Activated CD4-positive, alpha-beta T cell treated with anti-CD3 and anti-CD28 coated beads, Interleukin-2, amount 10 ng/mL, durations not matched to agents 7 days and 5 days (primary cell): ENCODE measurements at regions not wholly inside any gene's neighbourhood (a gene's known extent, or its start where the extent isn't known, plus 50 kb on each side); places are given as distances from the start of the nearest gene placed in this dataset.

ENCODE experiments used
- CTCF ChIA-PET: fragments of 350-600 bp; sonication (Branson Sonifier 250); formaldehyde crosslinking; loops from one replicate; lab custom pipeline; 2021; ENCODE audit warnings: antibody characterized with exemption; lab: Charles Lee
- POLR2A ChIA-PET: fragments of 350-600 bp; sonication (Branson Sonifier 250); formaldehyde crosslinking; loops from one replicate; lab custom pipeline; 2021; ENCODE audit warnings: antibody characterized with exemption; lab: Charles Lee
- DNase-seq: peaks from one replicate; pipeline ENCODE4 v3.0.0-alpha.2; 2020
- H3K27ac Mint-ChIP-seq: one replicate; pipeline ENCODE4 v1.8.0; 2021; ENCODE audit warnings: mild to moderate bottlenecking, moderate library complexity, mixed read lengths
- H3K27me3 Mint-ChIP-seq: one replicate; pipeline ENCODE4 v1.8.0; 2021; ENCODE audit warnings: mixed read lengths
- H3K36me3 Mint-ChIP-seq: one replicate; pipeline ENCODE4 v1.8.0; 2021; ENCODE audit warnings: low read depth, mixed read lengths
- H3K4me1 Mint-ChIP-seq: one replicate; pipeline ENCODE4 v1.8.0; 2021; ENCODE audit warnings: mixed read lengths
- H3K4me3 Mint-ChIP-seq: one replicate; pipeline ENCODE4 v1.8.0; 2021; ENCODE audit warnings: mild to moderate bottlenecking, moderate library complexity, mixed read lengths
- H3K9me3 Mint-ChIP-seq: one replicate; pipeline ENCODE4 v1.8.0; 2021; ENCODE audit warnings: mixed read lengths

DNA sequence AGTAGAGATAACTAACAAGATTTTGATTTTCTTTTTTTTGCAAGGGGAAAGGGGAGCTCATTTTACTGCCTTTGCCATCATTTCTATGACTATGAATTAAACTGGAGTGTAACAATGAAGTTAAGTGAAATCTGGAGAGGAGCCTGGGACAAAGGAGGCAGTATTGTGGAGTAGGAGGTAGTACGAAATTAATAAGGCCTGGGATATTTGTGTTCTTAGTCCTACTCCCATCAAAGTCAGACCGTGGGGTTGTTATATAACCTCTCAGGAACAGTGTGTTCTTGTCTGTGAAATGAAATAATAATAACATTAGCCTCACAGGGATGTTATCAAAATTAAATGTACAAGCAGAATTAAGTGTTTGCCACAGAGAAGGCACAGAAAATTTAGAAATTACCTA is 204.3 kb upstream of the EMCN start:
- no peak for DNase-seq
- Mint-ChIP-seq H3K36me3 (no peaks in the 10 kb centered on the region), H3K27ac (no peak overlapping the region), H3K4me3 (no peak overlapping the region), H3K4me1 (no peaks in the 10 kb centered on the region), H3K27me3 (peaks cover 2% of the 10 kb centered on the region), H3K9me3 (no peaks in the 10 kb centered on the region)
- ChIA-PET CTCF (no interaction called here), POLR2A (no interaction called here)

DNA sequence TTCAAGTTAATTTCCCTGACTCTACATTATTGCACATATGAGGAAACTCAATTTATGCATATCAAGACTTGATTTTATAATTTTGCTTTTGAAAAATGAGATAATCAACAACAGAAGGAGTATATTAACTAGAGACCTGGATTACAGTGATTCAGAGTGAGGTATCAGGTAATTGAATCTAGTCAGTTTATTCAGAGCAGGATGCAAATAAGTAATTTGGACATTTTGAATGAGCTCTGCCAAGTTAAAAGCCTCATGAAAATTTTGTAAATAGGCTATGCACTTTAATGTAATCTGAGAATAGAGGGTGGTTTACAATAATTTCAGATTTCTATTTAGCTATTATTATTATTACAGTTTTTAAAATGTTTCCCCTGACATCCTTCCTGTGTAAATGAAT is 203.7 kb upstream of the EMCN start:
- Mint-ChIP-seq H3K27ac (no peak overlapping the region), H3K4me3 (no peak overlapping the region), H3K36me3 (no peaks in the 10 kb centered on the region), H3K27me3 (peaks cover 2% of the 10 kb centered on the region), H3K9me3 (peaks cover 3% of the 10 kb centered on the region), H3K4me1 (no peaks in the 10 kb centered on the region)
- ChIA-PET CTCF (no interaction called here), POLR2A (no interaction called here)
- DNase-seq = no peak

GRCh38 chr4:100721077-100721476 is 203.3 kb upstream of the EMCN start:
- peaks cover 3% of the 10 kb centered on the region for H3K9me3 Mint-ChIP-seq
- H3K27ac Mint-ChIP-seq = no peak overlapping the region
- ChIA-PET POLR2A (no interaction called here), CTCF (no interaction called here)
- no peak overlapping the region for H3K4me3 Mint-ChIP-seq
- no peaks in the 10 kb centered on the region for H3K4me1 Mint-ChIP-seq
- no peak for DNase-seq
- H3K27me3 Mint-ChIP-seq = peaks cover 2% of the 10 kb centered on the region
- H3K36me3 Mint-ChIP-seq = no peaks in the 10 kb centered on the region

DNA sequence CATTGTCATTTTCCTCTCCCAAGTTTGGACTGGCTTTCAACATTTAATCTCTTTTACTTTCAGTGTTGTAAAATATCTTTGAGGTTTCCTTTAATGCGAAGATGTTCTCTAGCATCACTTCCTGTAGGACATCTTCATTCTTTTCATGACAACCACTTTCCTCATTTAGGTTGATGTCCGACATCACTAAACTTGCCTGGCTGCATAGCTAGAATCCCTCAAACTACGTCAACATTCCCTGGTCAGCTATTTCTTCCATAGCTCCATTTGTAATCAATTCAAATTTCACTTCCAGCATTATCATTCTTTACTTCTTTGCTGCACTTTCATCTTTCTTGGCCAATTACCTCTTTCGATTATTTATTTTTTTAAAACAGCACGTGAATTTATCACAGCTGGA is 198.6 kb upstream of the EMCN start:
- peaks cover 5% of the 10 kb centered on the region for H3K9me3 Mint-ChIP-seq
- no peak for DNase-seq
- H3K4me1 Mint-ChIP-seq = no peaks in the 10 kb centered on the region
- CTCF ChIA-PET = no interaction called here
- no peak overlapping the region for H3K27ac Mint-ChIP-seq
- H3K4me3 Mint-ChIP-seq = no peak overlapping the region
- H3K27me3 Mint-ChIP-seq = no peaks in the 10 kb centered on the region
- POLR2A ChIA-PET = no interaction called here
- H3K36me3 Mint-ChIP-seq = no peaks in the 10 kb centered on the region

DNA sequence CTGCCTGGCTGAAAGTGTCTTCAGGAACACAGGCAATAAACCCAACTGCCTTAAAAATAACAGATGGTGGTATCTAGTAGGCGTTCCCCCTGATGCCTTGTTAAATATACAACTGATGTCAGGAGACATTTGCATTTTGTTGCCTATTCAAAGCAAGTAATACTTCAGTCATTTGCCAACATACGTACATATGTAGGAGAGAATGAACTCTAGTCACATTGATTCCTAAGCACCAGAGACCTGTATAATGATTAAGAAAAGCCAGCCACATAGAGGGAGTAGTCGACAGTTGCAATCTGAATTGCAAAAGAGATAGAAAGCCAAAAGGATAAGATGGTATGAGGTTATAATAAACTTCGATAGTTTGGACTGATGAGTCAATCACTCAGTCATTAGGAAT is 191.0 kb upstream of the EMCN start:
- Mint-ChIP-seq H3K4me1 (no peaks in the 10 kb centered on the region), H3K4me3 (no peak overlapping the region), H3K27ac (no peak overlapping the region), H3K36me3 (no peaks in the 10 kb centered on the region), H3K9me3 (no peaks in the 10 kb centered on the region), H3K27me3 (no peaks in the 10 kb centered on the region)
- ChIA-PET CTCF (no interaction called here), POLR2A (no interaction called here)
- no peak for DNase-seq

DNA sequence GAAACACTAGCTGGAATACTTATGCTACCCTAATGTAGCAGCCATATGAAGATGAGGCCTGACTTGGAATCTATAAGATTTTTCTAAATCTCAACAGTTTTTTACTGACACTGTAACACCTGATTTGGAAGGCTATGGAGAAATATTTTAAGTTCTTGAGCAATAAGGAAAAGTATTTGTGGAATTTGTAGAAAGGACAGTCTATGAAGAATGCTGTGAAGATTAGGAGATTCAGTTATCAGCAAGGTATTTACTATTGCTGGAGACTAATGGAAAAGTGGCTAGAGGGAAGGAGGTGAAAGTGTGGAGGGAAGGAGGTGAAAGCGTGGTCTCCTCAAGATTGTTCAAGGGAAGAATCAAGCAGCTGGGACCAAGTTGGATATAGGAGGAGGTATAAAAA is 190.0 kb upstream of the EMCN start:
- ChIA-PET CTCF (no interaction called here), POLR2A (no interaction called here)
- Mint-ChIP-seq H3K27me3 (peaks cover 1% of the 10 kb centered on the region), H3K4me3 (no peak overlapping the region), H3K27ac (no peak overlapping the region), H3K4me1 (no peaks in the 10 kb centered on the region), H3K36me3 (no peaks in the 10 kb centered on the region), H3K9me3 (no peaks in the 10 kb centered on the region)
- DNase-seq = no peak

- POLR2A ChIA-PET = no interaction called here
- peaks cover 4% of the 10 kb centered on the region for H3K27me3 Mint-ChIP-seq
- no peaks in the 10 kb centered on the region for H3K9me3 Mint-ChIP-seq
- H3K36me3 Mint-ChIP-seq = no peaks in the 10 kb centered on the region
- CTCF ChIA-PET = no interaction called here
- H3K4me3 Mint-ChIP-seq = no peak overlapping the region
- no peak overlapping the region for H3K27ac Mint-ChIP-seq
- no peaks in the 10 kb centered on the region for H3K4me1 Mint-ChIP-seq
- no peak for DNase-seq
Observed at GRCh38 chr4:100696531-100696930, 178.7 kb upstream of the EMCN start.

GRCh38 chr4:100695871-100696270 is 178.0 kb upstream of the EMCN start:
- no peak for DNase-seq
- Mint-ChIP-seq H3K36me3 (no peaks in the 10 kb centered on the region), H3K27me3 (peaks cover 4% of the 10 kb centered on the region), H3K27ac (no peak overlapping the region), H3K4me1 (no peaks in the 10 kb centered on the region), H3K4me3 (no peak overlapping the region), H3K9me3 (no peaks in the 10 kb centered on the region)
- ChIA-PET CTCF (no interaction called here), POLR2A (no interaction called here)

DNA sequence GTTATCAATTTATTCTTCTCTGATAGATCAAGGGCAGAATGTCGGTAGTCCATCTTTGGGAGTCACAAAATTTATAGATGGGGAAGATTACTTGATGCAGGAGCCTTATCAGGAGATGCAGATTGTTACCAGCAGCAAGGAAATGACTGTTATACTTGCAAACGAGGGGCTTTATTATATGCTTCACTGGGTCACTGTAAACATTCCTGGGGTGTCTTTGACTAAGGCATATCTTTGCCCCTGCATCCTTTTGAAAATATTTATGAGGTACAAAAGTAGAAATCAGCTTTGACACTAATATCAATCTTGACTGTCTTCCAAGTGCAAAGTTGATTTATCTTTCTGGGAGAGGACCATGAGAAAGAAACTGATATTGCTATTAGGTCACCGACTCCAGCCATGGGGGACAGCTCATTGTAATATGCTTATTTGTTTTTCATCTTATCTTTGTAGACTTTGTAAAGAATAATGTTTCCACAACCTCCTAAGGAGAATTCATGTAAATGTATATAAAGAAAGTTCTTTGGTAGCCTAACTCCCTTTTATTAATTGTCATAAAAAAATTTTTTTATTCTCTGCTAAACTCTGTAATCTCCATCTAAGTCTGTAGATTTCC is 177.3 kb upstream of the EMCN start:
- Mint-ChIP-seq H3K27me3 (peaks cover 4% of the 10 kb centered on the region), H3K36me3 (no peaks in the 10 kb centered on the region), H3K27ac (no peak overlapping the region), H3K4me3 (no peak overlapping the region), H3K9me3 (no peaks in the 10 kb centered on the region), H3K4me1 (no peaks in the 10 kb centered on the region)
- CTCF ChIA-PET = no interaction called here
- POLR2A ChIA-PET = no interaction called here
- no peak for DNase-seq

- H3K27ac Mint-ChIP-seq = no peak overlapping the region
- H3K4me3 Mint-ChIP-seq = no peak overlapping the region
- CTCF ChIA-PET = no interaction called here
- H3K4me1 Mint-ChIP-seq = no peaks in the 10 kb centered on the region
- no peaks in the 10 kb centered on the region for H3K36me3 Mint-ChIP-seq
- peaks cover 3% of the 10 kb centered on the region for H3K27me3 Mint-ChIP-seq
- no peak for DNase-seq
- no peaks in the 10 kb centered on the region for H3K9me3 Mint-ChIP-seq
- POLR2A ChIA-PET = no interaction called here
Observed at GRCh38 chr4:100694467-100694866, 176.6 kb upstream of the EMCN start.

- no peak overlapping the region for H3K27ac Mint-ChIP-seq
- no peaks in the 10 kb centered on the region for H3K27me3 Mint-ChIP-seq
- H3K9me3 Mint-ChIP-seq = no peaks in the 10 kb centered on the region
- CTCF ChIA-PET = no interaction called here
- no peaks in the 10 kb centered on the region for H3K36me3 Mint-ChIP-seq
- H3K4me3 Mint-ChIP-seq = no peak overlapping the region
- no peaks in the 10 kb centered on the region for H3K4me1 Mint-ChIP-seq
- no peak for DNase-seq
- POLR2A ChIA-PET = interaction anchor here (0.7 kb wide), 1 partner anchor 189 kb away, joined by 5 read pairs; no protein-coding TSS in a partner anchor
Observed at GRCh38 chr4:100690812-100691211, 173.0 kb upstream of the EMCN start.

GRCh38 chr4:100688368-100688767 is 170.5 kb upstream of the EMCN start:
- Mint-ChIP-seq H3K27me3 (no peaks in the 10 kb centered on the region), H3K4me3 (no peak overlapping the region), H3K27ac (no peak overlapping the region), H3K4me1 (no peaks in the 10 kb centered on the region), H3K9me3 (no peaks in the 10 kb centered on the region), H3K36me3 (no peaks in the 10 kb centered on the region)
- ChIA-PET CTCF (no interaction called here), POLR2A (no interaction called here)
- DNase-seq = no peak

GRCh38 chr4:100682477-100683218 is 164.8 kb upstream of the EMCN start:
- no peaks in the 10 kb centered on the region for H3K27me3 Mint-ChIP-seq
- no peak overlapping the region for H3K27ac Mint-ChIP-seq
- ChIA-PET POLR2A (no interaction called here), CTCF (no interaction called here)
- no peak for DNase-seq
- H3K4me1 Mint-ChIP-seq = no peaks in the 10 kb centered on the region
- no peaks in the 10 kb centered on the region for H3K9me3 Mint-ChIP-seq
- H3K4me3 Mint-ChIP-seq = no peak overlapping the region
- H3K36me3 Mint-ChIP-seq = no peaks in the 10 kb centered on the region

- Mint-ChIP-seq H3K36me3 (no peaks in the 10 kb centered on the region), H3K27ac (no peak overlapping the region), H3K27me3 (no peaks in the 10 kb centered on the region), H3K4me3 (no peak overlapping the region), H3K9me3 (no peaks in the 10 kb centered on the region), H3K4me1 (no peaks in the 10 kb centered on the region)
- CTCF ChIA-PET = no interaction called here
- no peak for DNase-seq
- POLR2A ChIA-PET = no interaction called here
Observed at GRCh38 chr4:100681289-100681688, 163.5 kb upstream of the EMCN start.
